ENCODE measurements at regions not wholly inside any gene's neighbourhood (a gene's known extent, or its start where the extent isn't known, plus 50 kb on each side); places are given as distances from the start of the nearest gene placed in this dataset.

- DNase-seq = no peak
Measured at GRCh38 chr13:104043184-104043583, 977.0 kb upstream of the SLC10A2 start.

- no peak for DNase-seq
Measured at GRCh38 chr13:104034891-104035290, 968.7 kb upstream of the SLC10A2 start.

- DNase-seq = no peak
Measured at GRCh38 chr13:104025303-104025702, 959.1 kb upstream of the SLC10A2 start.

GRCh38 chr13:104024416-104025170 lies 958.4 kb upstream of the SLC10A2 start:
- DNase-seq = no peak

- DNase-seq = no peak
Measured at GRCh38 chr13:104021806-104022397, 955.7 kb upstream of the SLC10A2 start.

GRCh38 chr13:104017317-104017716 lies 951.1 kb upstream of the SLC10A2 start:
- DNase-seq = no peak

GRCh38 chr13:104015646-104016396 lies 949.6 kb upstream of the SLC10A2 start:
- DNase-seq = no peak

- DNase-seq = no peak
Measured at GRCh38 chr13:104014803-104015645, 948.8 kb upstream of the SLC10A2 start.

GRCh38 chr13:104011505-104012241 lies 945.5 kb upstream of the SLC10A2 start:
- no peak for DNase-seq

- no peak for DNase-seq
Measured at GRCh38 chr13:104008541-104009435, 942.6 kb upstream of the SLC10A2 start.

- no peak for DNase-seq
Measured at GRCh38 chr13:104008075-104008474, 941.9 kb upstream of the SLC10A2 start.

- DNase-seq = no peak
Measured at GRCh38 chr13:104006625-104007075, 940.4 kb upstream of the SLC10A2 start.

GRCh38 chr13:104004572-104004971 lies 938.4 kb upstream of the SLC10A2 start:
- DNase-seq = no peak

GRCh38 chr13:104002216-104002615 lies 936.0 kb upstream of the SLC10A2 start:
- no peak for DNase-seq

- DNase-seq = no peak
Measured at GRCh38 chr13:104001766-104002165, 935.5 kb upstream of the SLC10A2 start.

- no peak for DNase-seq
Measured at GRCh38 chr13:103996733-103997132, 930.5 kb upstream of the SLC10A2 start.

- no peak for DNase-seq
Measured at GRCh38 chr13:103983948-103984347, 917.7 kb upstream of the SLC10A2 start.

GRCh38 chr13:103976371-103976770 lies 910.2 kb upstream of the SLC10A2 start:
- no peak for DNase-seq

GRCh38 chr13:103973740-103974139 lies 907.5 kb upstream of the SLC10A2 start:
- no peak for DNase-seq

GRCh38 chr13:103969520-103970050 lies 903.4 kb upstream of the SLC10A2 start:
- no peak for DNase-seq

All from DMS53 (cell line).